MCF 10A (cell line): ENCODE measurements at regions not wholly inside any gene's neighbourhood (a gene's known extent, or its start where the extent isn't known, plus 50 kb on each side); places are given as distances from the start of the nearest gene placed in this dataset.

Experiments
- BruUV-seq: library from RNA; stranded (reverse); fragments of 400-500 nt; replicated peaks from 2 replicates; lab custom pipeline; 2021; lab: Mats Ljungman, UMichigan
- CTCF ChIA-PET: fragments of 300-600 bp; sonication (Branson Sonifier 250); formaldehyde crosslinking; extraction: SDS; loops from one replicate; lab custom pipeline; 2021; ENCODE audit warnings: antibody characterized with exemption, inconsistent platforms; lab: Yijun Ruan, JAX
- POLR2A ChIA-PET: fragments of 300-600, 350-650 bp; sonication (Branson Sonifier 250); formaldehyde crosslinking; extraction: SDS; loops from one replicate; lab custom pipeline; 2020; ENCODE audit warnings: antibody characterized with exemption, inconsistent platforms; lab: Yijun Ruan, JAX
- DNase-seq: peaks from one replicate; pipeline ENCODE4 v3.0.0-alpha.2; 2018; ENCODE audit not compliant: unreplicated experiment
- H3K27ac Mint-ChIP-seq: one replicate; pipeline ENCODE4 v1.8.0; 2022; ENCODE audit warnings: mild to moderate bottlenecking, low read depth, mixed read lengths; ENCODE audit not compliant: unreplicated experiment
- H3K27me3 Mint-ChIP-seq: one replicate; pipeline ENCODE4 v1.8.0; 2022; ENCODE audit warnings: mixed read lengths; ENCODE audit not compliant: insufficient read depth, unreplicated experiment
- H3K36me3 Mint-ChIP-seq: one replicate; pipeline ENCODE4 v1.8.0; 2022; ENCODE audit warnings: mild to moderate bottlenecking, moderate library complexity, mixed read lengths; ENCODE audit not compliant: insufficient read depth, unreplicated experiment
- H3K4me1 Mint-ChIP-seq: one replicate; pipeline ENCODE4 v1.8.0; 2022; ENCODE audit warnings: mixed read lengths; ENCODE audit not compliant: insufficient read depth, unreplicated experiment
- H3K4me3 Mint-ChIP-seq: one replicate; pipeline ENCODE4 v1.8.0; 2022; ENCODE audit warnings: mild to moderate bottlenecking, moderate library complexity, mixed read lengths; ENCODE audit not compliant: unreplicated experiment
- H3K9me3 Mint-ChIP-seq: one replicate; pipeline ENCODE4 v1.8.0; 2022; ENCODE audit warnings: mixed read lengths; ENCODE audit not compliant: unreplicated experiment
- CTCF ChIP-seq: fragments of 200-600 bp; IDR thresholded peaks from one replicate; pipeline ENCODE4 v1.8.0; 2022; ENCODE audit warnings: antibody characterized with exemption, mild to moderate bottlenecking; ENCODE audit not compliant: unreplicated experiment
- intact Hi-C: fragments of 100-400 bp; cut with micrococcal nuclease; formaldehyde crosslinking; loops from 2 replicates; pipeline ENCODE4 v1.14.1; 2022

- no TSS peak for BruUV-seq
- no peaks in the 10 kb centered on the region for H3K27me3 Mint-ChIP-seq
- intact Hi-C loops: no loop called here
- H3K4me1 Mint-ChIP-seq: no peaks in the 10 kb centered on the region
- peaks cover 6% of the 10 kb centered on the region for H3K9me3 Mint-ChIP-seq
- no peak for TF ChIP-seq CTCF
- no peak overlapping the region for H3K4me3 Mint-ChIP-seq
- POLR2A ChIA-PET: interaction anchor here (0.6 to 1.3 kb wide), 2 partner anchors 15 to 1272 kb away, joined by 4 read pairs; no protein-coding TSS in a partner anchor
- CTCF ChIA-PET: no interaction called here
- no peak for DNase-seq
- no peak overlapping the region for H3K27ac Mint-ChIP-seq
- no peaks in the 10 kb centered on the region for H3K36me3 Mint-ChIP-seq
Measured at GRCh38 chr11:104637662-104638170, 260.5 kb downstream of the CASP12 start.

GRCh38 chr11:104633226-104633625 lies 265.0 kb downstream of the CASP12 start:
- H3K4me3 Mint-ChIP-seq: no peak overlapping the region
- no TSS peak for BruUV-seq
- no peak for TF ChIP-seq CTCF
- no peaks in the 10 kb centered on the region for H3K4me1 Mint-ChIP-seq
- H3K9me3 Mint-ChIP-seq: no peaks in the 10 kb centered on the region
- POLR2A ChIA-PET: no interaction called here
- intact Hi-C loops: no loop called here
- no peaks in the 10 kb centered on the region for H3K36me3 Mint-ChIP-seq
- H3K27ac Mint-ChIP-seq: no peak overlapping the region
- CTCF ChIA-PET: no interaction called here
- no peak for DNase-seq
- no peaks in the 10 kb centered on the region for H3K27me3 Mint-ChIP-seq

- intact Hi-C loops: no loop called here
- H3K4me1 Mint-ChIP-seq: no peaks in the 10 kb centered on the region
- POLR2A ChIA-PET: no interaction called here
Measured at GRCh38 chr11:104630352-104630751, 267.9 kb downstream of the CASP12 start.

GRCh38 chr11:104625246-104625645 lies 273.0 kb downstream of the CASP12 start:
- H3K27ac Mint-ChIP-seq: no peak overlapping the region
- no peaks in the 10 kb centered on the region for H3K36me3 Mint-ChIP-seq
- BruUV-seq: no TSS peak
- no peak overlapping the region for H3K4me3 Mint-ChIP-seq
- H3K27me3 Mint-ChIP-seq: no peaks in the 10 kb centered on the region
- CTCF ChIA-PET: interaction anchor here (0.6 to 1.3 kb wide), 2 partner anchors 16 to 67 kb away, joined by 3 to 4 read pairs; no protein-coding TSS in a partner anchor
- POLR2A ChIA-PET: interaction anchor here (0.7 kb wide), 2 partner anchors 11 to 422 kb away, joined by 3 read pairs; no protein-coding TSS in a partner anchor
- peak; percentile 64 for DNase-seq
- H3K9me3 Mint-ChIP-seq: peaks cover 7% of the 10 kb centered on the region
- peaks cover 20% of the 10 kb centered on the region for H3K4me1 Mint-ChIP-seq
- no peak for TF ChIP-seq CTCF
- intact Hi-C loops: no loop called here

More at GRCh38 chr11:104630352-104630751, 267.9 kb downstream of the CASP12 start:
- Mint-ChIP-seq H3K9me3 (no peaks in the 10 kb centered on the region), H3K36me3 (no peaks in the 10 kb centered on the region), H3K4me3 (no peak overlapping the region), H3K27ac (no peak overlapping the region), H3K27me3 (no peaks in the 10 kb centered on the region)
- no TSS peak for BruUV-seq
- no peak for TF ChIP-seq CTCF
- CTCF ChIA-PET: no interaction called here
- no peak for DNase-seq
